Mesendoderm (in vitro differentiated cells): ENCODE measurements at regions not wholly inside any gene's neighbourhood (a gene's known extent, or its start where the extent isn't known, plus 50 kb on each side); places are given as distances from the start of the nearest gene placed in this dataset.

Experiments
- DNase-seq: peaks from one replicate; pipeline ENCODE4 v3.0.0; 2013
- H2AK5ac ChIP-seq: 2 replicates; pipeline ENCODE4 v1.6.1; 2013; ENCODE audit warnings: low read length, inconsistent platforms
- H2BK120ac ChIP-seq: 2 replicates; pipeline ENCODE4 v1.6.1; 2013; ENCODE audit warnings: low read depth, mild to moderate bottlenecking, low read length, moderate library complexity, mixed read lengths
- H2BK15ac ChIP-seq: replicated peaks from 2 replicates; pipeline ENCODE4 v1.6.1; 2013; ENCODE audit warnings: low read depth, mild to moderate bottlenecking, moderate library complexity
- H2BK5ac ChIP-seq: 2 replicates; pipeline ENCODE4 v1.6.1; 2013; ENCODE audit warnings: low read length, inconsistent platforms
- H3K18ac ChIP-seq: 2 replicates; pipeline ENCODE4 v1.6.1; 2013; ENCODE audit warnings: mild to moderate bottlenecking, low read length, mixed read lengths
- H3K23ac ChIP-seq: one replicate; pipeline ENCODE4 v1.6.1; 2013; ENCODE audit warnings: low read length
- H3K27ac ChIP-seq: 2 replicates; pipeline ENCODE4 v1.5.1; 2013; ENCODE audit warnings: low read depth, mild to moderate bottlenecking, inconsistent platforms, low read length, moderate library complexity
- H3K27me3 ChIP-seq: 2 replicates; pipeline ENCODE4 v1.6.1; 2013; ENCODE audit warnings: low read length, control low read depth, mild to moderate bottlenecking, inconsistent platforms; ENCODE audit not compliant: insufficient read depth, poor library complexity
- H3K36me3 ChIP-seq: 2 replicates; pipeline ENCODE4 v1.6.1; 2013; ENCODE audit warnings: low read length, inconsistent platforms; ENCODE audit not compliant: control insufficient read depth, insufficient read depth
- H3K4ac ChIP-seq: one replicate; pipeline ENCODE4 v1.6.1; 2013; ENCODE audit warnings: low read depth, mild to moderate bottlenecking, low read length, moderate library complexity
- H3K4me1 ChIP-seq: 2 replicates; pipeline ENCODE4 v1.6.1; 2013; ENCODE audit warnings: low read depth, low read length, inconsistent platforms; ENCODE audit not compliant: control insufficient read depth
- H3K4me2 ChIP-seq: 2 replicates; pipeline ENCODE4 v1.6.1; 2013; ENCODE audit warnings: low read length
- H3K4me3 ChIP-seq: 2 replicates; pipeline ENCODE4 v1.5.1; 2013; ENCODE audit warnings: mild to moderate bottlenecking, low read length
- H3K56ac ChIP-seq: one replicate; pipeline ENCODE4 v1.6.1; 2013; ENCODE audit warnings: low read length
- H3K79me1 ChIP-seq: 2 replicates; pipeline ENCODE4 v1.6.1; 2013; ENCODE audit warnings: low read length, inconsistent platforms
- H3K79me2 ChIP-seq: 2 replicates; pipeline ENCODE4 v1.6.1; 2013; ENCODE audit warnings: mild to moderate bottlenecking, low read length; ENCODE audit not compliant: control insufficient read depth, insufficient read depth
- H3K9ac ChIP-seq: 2 replicates; pipeline ENCODE4 v1.6.1; 2013; ENCODE audit warnings: low read length, inconsistent platforms
- H4K5ac ChIP-seq: one replicate; pipeline ENCODE4 v1.6.1; 2013; ENCODE audit warnings: low read length
- H4K8ac ChIP-seq: one replicate; pipeline ENCODE4 v1.6.1; 2013; ENCODE audit warnings: low read depth, mild to moderate bottlenecking, control low read depth, low read length, moderate library complexity
- WGBS: extraction: QIAGEN DNeasy Blood & Tissue Kit; methylation state at CpG from one replicate; pipeline ENCODE4 v1.1.7; 2013; ENCODE audit warnings: low lambda C conversion rate, missing lambda C conversion rate; ENCODE audit not compliant: insufficient coverage; ENCODE audit errors: extremely low coverage; 5-methylcytosine and 5-hydroxymethylcytosine counted together

- WGBS, result no CpG with 5 or more reads among the region's 10 CpGs
- no peaks in the 10 kb centered on the region for H3K79me2 ChIP-seq
- H3K23ac ChIP-seq, result no peak overlapping the region
- H3K27me3 ChIP-seq, result no peaks in the 10 kb centered on the region
- no peak overlapping the region for H4K5ac ChIP-seq
- H3K56ac ChIP-seq, result no peak overlapping the region
- H3K4ac ChIP-seq, result no peak overlapping the region
- no peak overlapping the region for H4K8ac ChIP-seq
- no peak overlapping the region for H2AK5ac ChIP-seq
- no peak overlapping the region for H2BK15ac ChIP-seq
- H3K4me2 ChIP-seq, result no peak overlapping the region
- no peak overlapping the region for H3K4me3 ChIP-seq
- H3K79me1 ChIP-seq, result no peaks in the 10 kb centered on the region
- no peak overlapping the region for H2BK120ac ChIP-seq
- no peaks in the 10 kb centered on the region for H3K36me3 ChIP-seq
- H3K4me1 ChIP-seq, result no peaks in the 10 kb centered on the region
- H3K27ac ChIP-seq, result no peak overlapping the region
- H3K18ac ChIP-seq, result no peak overlapping the region
- DNase-seq, result peak; percentile 49
- H3K9ac ChIP-seq, result no peak overlapping the region
- no peak overlapping the region for H2BK5ac ChIP-seq
Observed at GRCh38 chr18:41372046-41372665, 582.9 kb upstream of the PIK3C3 start.

DNA sequence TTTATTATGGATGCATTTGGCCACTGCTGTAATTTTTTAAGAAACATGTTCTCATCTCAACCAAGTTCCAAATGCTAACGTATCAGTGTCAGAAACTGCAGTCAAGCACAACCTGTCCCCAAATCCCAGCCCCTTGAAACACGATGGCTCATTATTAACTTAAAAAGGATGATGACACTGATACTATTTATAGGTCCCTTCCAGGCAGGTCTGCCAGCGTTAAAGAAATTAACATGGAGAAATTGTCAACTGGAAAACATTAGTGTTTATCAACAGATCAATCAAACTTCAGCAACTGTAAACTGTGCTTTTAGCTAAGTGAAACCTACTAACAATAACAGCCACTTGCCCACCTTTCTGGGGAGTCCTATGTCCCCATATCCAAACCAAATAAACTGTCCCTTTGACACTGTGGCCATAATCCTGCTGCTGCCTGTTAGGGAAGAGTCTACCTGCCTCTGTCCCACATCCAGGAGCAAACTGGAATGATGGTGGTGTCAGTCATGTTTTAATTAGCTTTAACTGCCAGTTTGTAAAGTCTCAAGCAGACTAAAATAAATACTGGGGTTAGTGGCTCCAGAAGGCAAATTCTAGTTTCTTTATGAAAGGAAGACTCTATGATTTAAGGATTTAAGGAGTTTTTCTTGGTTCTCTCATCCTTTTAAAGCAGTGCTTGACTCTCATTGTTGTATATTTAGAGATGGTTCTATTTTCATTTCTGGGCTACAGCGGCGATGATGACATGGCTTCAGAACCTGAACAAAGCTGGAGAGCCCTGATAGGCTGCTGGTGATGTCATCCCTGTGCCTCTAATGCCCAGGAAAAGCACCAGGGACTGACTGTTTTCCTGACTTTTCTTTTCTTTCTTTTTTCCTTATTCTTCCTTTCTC, 583.6 kb upstream of the PIK3C3 start:
- no peak overlapping the region for H3K23ac ChIP-seq
- H4K8ac ChIP-seq, result no peak overlapping the region
- H3K56ac ChIP-seq, result no peak overlapping the region
- H3K27ac ChIP-seq, result no peak overlapping the region
- H3K36me3 ChIP-seq, result no peaks in the 10 kb centered on the region
- H2BK120ac ChIP-seq, result no peak overlapping the region
- H3K4me1 ChIP-seq, result no peaks in the 10 kb centered on the region
- H2BK5ac ChIP-seq, result no peak overlapping the region
- no peaks in the 10 kb centered on the region for H3K79me2 ChIP-seq
- no peak overlapping the region for H3K4me2 ChIP-seq
- H3K4ac ChIP-seq, result no peak overlapping the region
- no peak overlapping the region for H3K4me3 ChIP-seq
- no CpG with 5 or more reads among the region's 5 CpGs for WGBS
- H3K9ac ChIP-seq, result no peak overlapping the region
- no peak overlapping the region for H3K18ac ChIP-seq
- H2BK15ac ChIP-seq, result no peak overlapping the region
- no peaks in the 10 kb centered on the region for H3K79me1 ChIP-seq
- no peak overlapping the region for H2AK5ac ChIP-seq
- no peaks in the 10 kb centered on the region for H3K27me3 ChIP-seq
- peak; percentile 48 for DNase-seq
- H4K5ac ChIP-seq, result no peak overlapping the region

- H3K9ac ChIP-seq, result no peak overlapping the region
- no peaks in the 10 kb centered on the region for H3K27me3 ChIP-seq
- no peaks in the 10 kb centered on the region for H3K79me2 ChIP-seq
- H3K4ac ChIP-seq, result no peak overlapping the region
- no peak overlapping the region for H3K23ac ChIP-seq
- no peak overlapping the region for H2BK120ac ChIP-seq
- no CpG with 5 or more reads among the region's 4 CpGs for WGBS
- no peaks in the 10 kb centered on the region for H3K79me1 ChIP-seq
- H3K18ac ChIP-seq, result no peak overlapping the region
- no peak overlapping the region for H3K27ac ChIP-seq
- H4K8ac ChIP-seq, result no peak overlapping the region
- H3K4me2 ChIP-seq, result no peak overlapping the region
- H3K36me3 ChIP-seq, result no peaks in the 10 kb centered on the region
- H2BK15ac ChIP-seq, result no peak overlapping the region
- no peak overlapping the region for H3K4me3 ChIP-seq
- H2BK5ac ChIP-seq, result no peak overlapping the region
- H4K5ac ChIP-seq, result no peak overlapping the region
- peak; percentile 65 for DNase-seq
- H2AK5ac ChIP-seq, result no peak overlapping the region
- H3K4me1 ChIP-seq, result no peaks in the 10 kb centered on the region
- no peak overlapping the region for H3K56ac ChIP-seq
Observed at GRCh38 chr18:41370740-41371139, 584.3 kb upstream of the PIK3C3 start.

GRCh38 chr18:41357708-41358107, 597.3 kb upstream of the PIK3C3 start:
- no peaks in the 10 kb centered on the region for H3K27me3 ChIP-seq
- no peak overlapping the region for H4K5ac ChIP-seq
- no peak overlapping the region for H3K4ac ChIP-seq

GRCh38 chr18:41353777-41354528, 601.1 kb upstream of the PIK3C3 start:
- Histone ChIP-seq H3K4me3 (no peak overlapping the region), H3K4ac (no peak overlapping the region), H3K4me1 (no peaks in the 10 kb centered on the region), H4K8ac (no peak overlapping the region), H2BK120ac (no peak overlapping the region), H2AK5ac (no peak overlapping the region), H4K5ac (no peak overlapping the region), H3K79me2 (no peaks in the 10 kb centered on the region), H3K27ac (no peak overlapping the region), H3K18ac (no peak overlapping the region), H2BK5ac (no peak overlapping the region), H3K56ac (no peak overlapping the region), H3K4me2 (no peak overlapping the region), H3K27me3 (no peaks in the 10 kb centered on the region), H2BK15ac (no peak overlapping the region), H3K79me1 (no peaks in the 10 kb centered on the region), H3K23ac (no peak overlapping the region), H3K9ac (no peak overlapping the region), H3K36me3 (no peaks in the 10 kb centered on the region)
- no peak for DNase-seq
- WGBS, result no CpG with 5 or more reads among the region's 3 CpGs

More at GRCh38 chr18:41357708-41358107, 597.3 kb upstream of the PIK3C3 start:
- Histone ChIP-seq H3K36me3 (no peaks in the 10 kb centered on the region), H3K9ac (no peak overlapping the region), H2AK5ac (no peak overlapping the region), H3K4me1 (no peaks in the 10 kb centered on the region), H3K79me1 (no peaks in the 10 kb centered on the region), H3K18ac (no peak overlapping the region), H3K79me2 (no peaks in the 10 kb centered on the region), H2BK5ac (no peak overlapping the region), H3K27ac (no peak overlapping the region), H3K23ac (no peak overlapping the region), H2BK15ac (no peak overlapping the region), H3K56ac (no peak overlapping the region), H4K8ac (no peak overlapping the region), H3K4me2 (no peak overlapping the region), H3K4me3 (no peak overlapping the region), H2BK120ac (no peak overlapping the region)
- WGBS, result no CpG with 5 or more reads among the region's 2 CpGs
- no peak for DNase-seq
